Left lung (tissue), 4 donors: ENCODE measurements at regions not wholly inside any gene's neighbourhood (a gene's known extent, or its start where the extent isn't known, plus 50 kb on each side); places are given as distances from the start of the nearest gene placed in this dataset.
A peak's percentile ranks its signal among the peaks of the same experiment; 100 is the strongest.

Source experiments
- ATAC-seq: fragments of 200-7000 bp; cut with Tn5 transposase; one replicate; pipeline ENCODE4 v1.9.1; 2020; ENCODE audit warnings: moderate library complexity
- DNase-seq, 4 donors: peaks; one replicate each; pipeline ENCODE4 v3.0.0-alpha.2; 2013 to 2020
- H3K27ac ChIP-seq, 2 donors: fragments of 200-600 bp; sonication (generic) in 1 of 2; one replicate each; pipeline versions ENCODE4 v1.5.0 to v1.8.0; 2020 to 2021
- H3K27me3 ChIP-seq, 2 donors: fragments of 200-600 bp; sonication (generic) in 1 of 2; one replicate each; pipeline versions ENCODE4 v1.5.0 to v1.8.0; 2020 to 2021
- H3K36me3 ChIP-seq, 2 donors: fragments of 200-600 bp; sonication (generic) in 1 of 2; one replicate each; pipeline versions ENCODE4 v1.5.0 to v1.8.0; 2020 to 2021
- H3K4me1 ChIP-seq, 2 donors: fragments of 200-600 bp; one replicate each; pipeline ENCODE4 v1.8.0; 2021
- H3K4me3 ChIP-seq, 2 donors: fragments of 200-600 bp; sonication (generic) in 1 of 2; one replicate each; pipeline versions ENCODE4 v1.5.0 to v1.8.0; 2020 to 2021; ENCODE audit warnings: mild to moderate bottlenecking in 1 of 2
- H3K9me3 ChIP-seq, 2 donors: fragments of 200-600 bp; sonication (generic) in 1 of 2; one replicate each; pipeline versions ENCODE4 v1.5.0 to v1.8.0; 2020 to 2021
- intact Hi-C, 2 donors: fragments of 100-400 bp; cut with DNase I; formaldehyde crosslinking; loops; one replicate each; pipeline versions ENCODE4 v1.11.2 to v1.14.2; 2022
- TF ChIP-seq, protein P1 (sequence below), 2 donors: fragments of 200-600 bp; sonication (generic) in 1 of 2; IDR thresholded peaks; one replicate each; pipeline versions ENCODE4 v1.5.0 to v1.8.0; 2021; ENCODE audit warnings: antibody characterized with exemption in 2 of 2
- donor health status: DM: no; HTN: yes; CAD: no.
- donor health status: DM: no; HTN: no; CAD: no.

- no peaks in the 10 kb centered on the region for H3K27me3 ChIP-seq
- H3K36me3 ChIP-seq, result no peaks in the 10 kb centered on the region
- TF ChIP-seq, protein P1, sequence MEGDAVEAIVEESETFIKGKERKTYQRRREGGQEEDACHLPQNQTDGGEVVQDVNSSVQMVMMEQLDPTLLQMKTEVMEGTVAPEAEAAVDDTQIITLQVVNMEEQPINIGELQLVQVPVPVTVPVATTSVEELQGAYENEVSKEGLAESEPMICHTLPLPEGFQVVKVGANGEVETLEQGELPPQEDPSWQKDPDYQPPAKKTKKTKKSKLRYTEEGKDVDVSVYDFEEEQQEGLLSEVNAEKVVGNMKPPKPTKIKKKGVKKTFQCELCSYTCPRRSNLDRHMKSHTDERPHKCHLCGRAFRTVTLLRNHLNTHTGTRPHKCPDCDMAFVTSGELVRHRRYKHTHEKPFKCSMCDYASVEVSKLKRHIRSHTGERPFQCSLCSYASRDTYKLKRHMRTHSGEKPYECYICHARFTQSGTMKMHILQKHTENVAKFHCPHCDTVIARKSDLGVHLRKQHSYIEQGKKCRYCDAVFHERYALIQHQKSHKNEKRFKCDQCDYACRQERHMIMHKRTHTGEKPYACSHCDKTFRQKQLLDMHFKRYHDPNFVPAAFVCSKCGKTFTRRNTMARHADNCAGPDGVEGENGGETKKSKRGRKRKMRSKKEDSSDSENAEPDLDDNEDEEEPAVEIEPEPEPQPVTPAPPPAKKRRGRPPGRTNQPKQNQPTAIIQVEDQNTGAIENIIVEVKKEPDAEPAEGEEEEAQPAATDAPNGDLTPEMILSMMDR (IDR thresholded peaks at IDR 0.05), result no peak
- no peaks in the 10 kb centered on the region for H3K9me3 ChIP-seq
- ATAC-seq (peak; percentile 51), DNase-seq (no peak)
- H3K4me3 ChIP-seq, result no peak overlapping the region
- no peaks in the 10 kb centered on the region for H3K4me1 ChIP-seq
- intact Hi-C loops, result no loop called here
- no peak overlapping the region for H3K27ac ChIP-seq
These were observed 262.1 kb downstream of the FGF9 start for GRCh38 chr13:21932996-21933395.

DNA sequence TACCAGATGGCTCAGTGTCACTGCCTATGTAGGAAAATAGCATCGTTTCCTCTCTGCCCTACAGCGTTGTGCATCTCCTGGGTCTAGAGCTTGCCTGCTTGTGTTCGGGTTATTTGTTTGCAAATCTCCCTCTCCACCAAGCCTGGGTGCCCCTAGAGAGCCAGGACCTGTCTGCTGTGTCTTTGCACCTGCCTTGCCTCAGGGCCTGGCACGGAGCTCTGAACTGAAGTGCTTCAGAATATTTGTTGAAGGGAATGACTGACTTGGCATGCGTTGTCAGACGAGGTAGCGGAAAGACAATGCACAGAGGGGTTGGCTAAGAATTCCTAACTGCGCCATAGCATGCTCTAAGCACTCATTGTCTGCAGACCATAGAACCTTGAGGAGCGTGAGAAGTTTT is 263.4 kb downstream of the FGF9 start:
- H3K36me3 ChIP-seq, result no peaks in the 10 kb centered on the region
- TF ChIP-seq, protein P1 (IDR thresholded peaks at IDR 0.05), result no peak
- intact Hi-C loops, result no loop called here
- DNase-seq (no peak), ATAC-seq (no peak)
- H3K27ac ChIP-seq, result no peak overlapping the region
- H3K9me3 ChIP-seq, result no peaks in the 10 kb centered on the region
- no peak overlapping the region for H3K4me3 ChIP-seq
- no peaks in the 10 kb centered on the region for H3K27me3 ChIP-seq
- H3K4me1 ChIP-seq, result no peaks in the 10 kb centered on the region

- Histone ChIP-seq H3K27ac (no peak overlapping the region), H3K27me3 (no peaks in the 10 kb centered on the region), H3K9me3 (no peaks in the 10 kb centered on the region), H3K4me3 (no peak overlapping the region), H3K36me3 (no peaks in the 10 kb centered on the region), H3K4me1 (no peaks in the 10 kb centered on the region)
- DNase-seq (no peak), ATAC-seq (no peak)
- TF ChIP-seq, protein P1 (IDR thresholded peaks at IDR 0.05), result no peak
- intact Hi-C loops, result no loop called here
These were observed 265.8 kb downstream of the FGF9 start for GRCh38 chr13:21936674-21937073.

GRCh38 chr13:21938168-21938567 is 267.3 kb downstream of the FGF9 start:
- Histone ChIP-seq H3K4me1 (no peaks in the 10 kb centered on the region), H3K27ac (no peak overlapping the region), H3K27me3 (no peaks in the 10 kb centered on the region), H3K36me3 (no peaks in the 10 kb centered on the region), H3K4me3 (no peak overlapping the region), H3K9me3 (peaks cover 0 to 6% of the 10 kb centered on the region in 2 donors)
- TF ChIP-seq, protein P1 (IDR thresholded peaks at IDR 0.05), result no peak
- no peak for ATAC-seq
- DNase-seq, result no peak
- intact Hi-C loops, result no loop called here

- no peak for DNase-seq
- intact Hi-C loops, result no loop called here
- Histone ChIP-seq H3K36me3 (no peaks in the 10 kb centered on the region), H3K4me1 (no peaks in the 10 kb centered on the region), H3K9me3 (peaks cover 0 to 11% of the 10 kb centered on the region in 2 donors), H3K4me3 (no peak overlapping the region), H3K27ac (no peak overlapping the region), H3K27me3 (no peaks in the 10 kb centered on the region)
- no peak for ATAC-seq
- TF ChIP-seq, protein P1 (IDR thresholded peaks at IDR 0.05), result no peak
These were observed 267.8 kb downstream of the FGF9 start for GRCh38 chr13:21938636-21939035.
